Right lobe of liver (tissue), 6 donors: ENCODE measurements at regions not wholly inside any gene's neighbourhood (a gene's known extent, or its start where the extent isn't known, plus 50 kb on each side); places are given as distances from the start of the nearest gene placed in this dataset.
A peak's percentile ranks its signal among the peaks of the same experiment; 100 is the strongest.

Experiments
- ATAC-seq, 4 donors: fragments of 200-7000 bp; cut with Tn5 transposase; one replicate each; pipeline ENCODE4 v1.9.1; 2020; ENCODE audit warnings: mild to moderate bottlenecking in 4 of 4, moderate library complexity in 4 of 4
- DNase-seq, 3 donors: peaks; one replicate each; pipeline ENCODE4 v3.0.0-alpha.2; 2020
- H3K27ac ChIP-seq, 3 donors: fragments of 200-600 bp; one replicate each; pipeline ENCODE4 v1.8.0; 2022
- H3K27me3 ChIP-seq, 2 donors: fragments of 200-600 bp; one replicate each; pipeline ENCODE4 v1.8.0; 2022
- H3K36me3 ChIP-seq, 4 donors: fragments of 200-600 bp; sonication (generic) in 1 of 4; one replicate each; pipeline versions ENCODE4 v1.5.1 to v1.8.0; 2017 to 2022; ENCODE audit warnings: control low read depth in 1 of 4
- H3K4me1 ChIP-seq, 4 donors: fragments of 200-600 bp; sonication (generic) in 1 of 4; one replicate each; pipeline versions ENCODE4 v1.5.1 to v1.8.0; 2017 to 2022; ENCODE audit warnings: control low read depth in 1 of 4
- H3K4me3 ChIP-seq, 3 donors: fragments of 200-600 bp; one replicate each; pipeline ENCODE4 v1.8.0; 2022
- H3K9me3 ChIP-seq, 4 donors: fragments of 200-600 bp; sonication (generic) in 1 of 4; one replicate each; pipeline versions ENCODE4 v1.5.1 to v1.8.0; 2017 to 2022; ENCODE audit warnings: control low read depth in 1 of 4
- CTCF ChIP-seq, 4 donors: fragments of 200-600 bp in 3 of 4; fragments of 450-650 bp in 1 of 4; IDR thresholded peaks; one replicate each; pipeline versions ENCODE4 v1.5.1 to v1.8.0; 2016 to 2022; ENCODE audit warnings: antibody characterized with exemption in 4 of 4, mild to moderate bottlenecking in 2 of 4
- POLR2A ChIP-seq: fragments of 450-650 bp; IDR thresholded peaks from one replicate; pipeline ENCODE4 v1.6.1; 2017; ENCODE audit warnings: antibody characterized with exemption, mild to moderate bottlenecking
- WGBS: methylation state at CpG from one replicate; pipeline ENCODE4 v1.1.6; 2018; ENCODE audit warnings: low coverage, low lambda C conversion rate; ENCODE audit not compliant: insufficient coverage; ENCODE audit errors: missing lambda C conversion rate; 5-methylcytosine and 5-hydroxymethylcytosine counted together
- intact Hi-C, 2 donors: fragments of 100-400 bp; cut with DNase I; formaldehyde crosslinking; loops; one replicate each; pipeline versions ENCODE4 v1.11.2 to v1.14.1; 2022
- donor health status: DM: no; HTN: yes; CAD: no.
- donor health status: DM: no; HTN: no; CAD: no.
- donor health status: DM: no; HTN: no; CAD: no.
- donor health status: DM: no; HTN: yes; CAD: no.
- donor health status: DM: no; HTN: yes; CAD: no.

GRCh38 chr4:106679063-106679462 lies 310.5 kb upstream of the GIMD1 start:
- H3K4me1 ChIP-seq: no peaks in the 10 kb centered on the region
- H3K27ac ChIP-seq: no peak overlapping the region
- H3K9me3 ChIP-seq: no peaks in the 10 kb centered on the region
- no peak overlapping the region for H3K4me3 ChIP-seq
- TF ChIP-seq POLR2A (no peak), CTCF (IDR thresholded peaks at IDR 0.05) (no peak)
- 0% methylated on average over 1 of the region's 1 CpG for WGBS
- DNase-seq (no peak), ATAC-seq (no peak)
- H3K27me3 ChIP-seq: no peaks in the 10 kb centered on the region
- no peaks in the 10 kb centered on the region for H3K36me3 ChIP-seq
- intact Hi-C loops: no loop called here

GRCh38 chr4:106677213-106677612 lies 308.6 kb upstream of the GIMD1 start:
- no peak overlapping the region for H3K4me3 ChIP-seq
- H3K27ac ChIP-seq: no peak overlapping the region
- intact Hi-C loops: no loop called here
- no peak for DNase-seq
- no peaks in the 10 kb centered on the region for H3K4me1 ChIP-seq
- TF ChIP-seq CTCF (IDR thresholded peaks at IDR 0.05) (no peak), POLR2A (no peak)
- no peaks in the 10 kb centered on the region for H3K9me3 ChIP-seq
- no peaks in the 10 kb centered on the region for H3K27me3 ChIP-seq
- no peaks in the 10 kb centered on the region for H3K36me3 ChIP-seq
- no peak for ATAC-seq

GRCh38 chr4:106676173-106676921 lies 307.8 kb upstream of the GIMD1 start:
- Histone ChIP-seq H3K4me1 (no peaks in the 10 kb centered on the region), H3K36me3 (no peaks in the 10 kb centered on the region), H3K4me3 (no peak overlapping the region), H3K27me3 (no peaks in the 10 kb centered on the region), H3K27ac (no peak overlapping the region), H3K9me3 (no peaks in the 10 kb centered on the region)
- intact Hi-C loops: no loop called here
- WGBS: 45% methylated on average over 3 of the region's 3 CpGs
- DNase-seq (no peak), ATAC-seq (peak in 1 of 4 donors; percentile 17)
- no peak for TF ChIP-seq POLR2A
- TF ChIP-seq CTCF (IDR thresholded peaks at IDR 0.05): no peak

- no peak for ATAC-seq
- Histone ChIP-seq H3K27ac (no peak overlapping the region), H3K4me3 (no peak overlapping the region), H3K4me1 (no peaks in the 10 kb centered on the region), H3K9me3 (no peaks in the 10 kb centered on the region), H3K27me3 (no peaks in the 10 kb centered on the region), H3K36me3 (no peaks in the 10 kb centered on the region)
- no peak for DNase-seq
- intact Hi-C loops: no loop called here
- WGBS: 47% methylated on average over 1 of the region's 1 CpG
- TF ChIP-seq CTCF (IDR thresholded peaks at IDR 0.05): no peak
- TF ChIP-seq POLR2A: no peak
Observed at GRCh38 chr4:106671716-106672115, 303.1 kb upstream of the GIMD1 start.

GRCh38 chr4:106670976-106671375 lies 302.4 kb upstream of the GIMD1 start:
- H3K27me3 ChIP-seq: no peaks in the 10 kb centered on the region
- no peaks in the 10 kb centered on the region for H3K4me1 ChIP-seq
- intact Hi-C loops: no loop called here
- H3K9me3 ChIP-seq: no peaks in the 10 kb centered on the region
- H3K4me3 ChIP-seq: no peak overlapping the region
- TF ChIP-seq CTCF (IDR thresholded peaks at IDR 0.05) (no peak), POLR2A (no peak)
- no peaks in the 10 kb centered on the region for H3K36me3 ChIP-seq
- H3K27ac ChIP-seq: no peak overlapping the region
- ATAC-seq (no peak), DNase-seq (no peak)
- WGBS: 44% methylated on average over 2 of the region's 2 CpGs
